ENCODE measurements at regions not wholly inside any gene's neighbourhood (a gene's known extent, or its start where the extent isn't known, plus 50 kb on each side); places are given as distances from the start of the nearest gene placed in this dataset.

DNA sequence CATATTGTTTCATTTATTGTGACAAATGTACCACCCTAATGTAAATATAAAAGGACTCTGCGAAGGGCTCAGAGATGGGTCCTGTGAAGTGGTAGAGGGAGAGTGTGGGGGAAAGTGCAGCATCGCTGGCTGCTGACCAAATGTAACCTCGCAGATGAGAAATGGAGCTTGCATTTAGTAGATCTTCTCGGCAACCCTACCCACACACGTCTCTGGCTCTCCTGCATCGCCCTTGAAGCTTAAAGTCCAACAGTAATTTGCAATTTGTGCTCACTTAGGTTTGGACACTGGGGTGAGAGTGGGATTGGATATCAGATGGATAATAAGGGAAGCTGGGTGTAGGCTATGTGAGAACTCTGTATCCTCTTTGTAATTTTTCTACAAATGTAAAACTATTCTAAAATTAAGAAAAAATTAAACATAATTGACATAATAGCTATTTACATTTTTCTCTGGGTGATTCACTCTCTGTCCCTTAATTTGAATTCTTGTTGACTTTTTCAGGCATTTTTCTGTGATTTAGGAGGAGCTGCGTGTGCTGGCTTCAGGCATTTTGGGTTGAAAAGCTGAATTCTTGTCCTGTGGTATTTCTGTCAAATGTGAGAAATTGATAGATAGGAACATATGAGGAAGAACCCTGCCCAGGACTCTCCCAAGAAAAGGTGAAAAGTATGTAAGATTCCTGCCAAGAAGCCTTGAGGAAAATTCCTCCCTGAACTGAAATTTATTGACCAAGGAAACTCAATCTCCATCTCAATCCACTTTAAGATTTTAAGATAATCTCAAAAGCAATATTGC lies 524.7 kb upstream of the MCTP2 start:
- no peak for DNase-seq

DNA sequence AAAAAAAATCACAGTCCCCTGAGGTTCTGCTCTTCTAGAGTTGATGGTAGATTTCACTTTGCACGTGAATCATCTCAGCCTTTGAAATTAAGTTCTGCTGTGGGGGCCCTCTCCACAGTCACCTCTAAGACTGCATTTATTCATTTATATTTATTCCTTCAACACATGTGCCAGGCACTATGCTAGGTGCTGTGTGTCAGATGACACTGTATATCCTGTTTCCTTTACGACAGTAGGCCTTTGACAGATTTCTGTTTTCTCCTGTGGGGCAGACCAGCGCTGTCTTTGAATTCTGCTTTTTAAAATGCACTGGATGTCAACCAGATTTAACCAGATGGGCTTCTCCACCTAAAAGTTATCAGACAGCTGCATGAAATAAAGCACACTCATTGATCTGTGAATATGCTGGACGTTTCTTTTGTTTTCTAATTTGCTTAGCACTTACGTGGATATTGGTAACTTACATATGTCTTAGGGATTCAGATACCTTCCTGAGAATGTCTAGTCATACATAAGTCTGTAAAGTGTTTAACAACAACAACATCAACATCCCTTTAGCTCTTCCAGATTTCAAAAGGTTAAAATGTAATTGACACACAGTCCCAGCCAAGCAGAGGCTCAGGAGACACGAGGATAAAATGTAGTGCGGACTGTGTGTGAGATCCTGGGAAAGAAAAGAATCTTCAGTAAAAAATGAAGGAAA lies 525.5 kb upstream of the MCTP2 start:
- no peak for DNase-seq

DNA sequence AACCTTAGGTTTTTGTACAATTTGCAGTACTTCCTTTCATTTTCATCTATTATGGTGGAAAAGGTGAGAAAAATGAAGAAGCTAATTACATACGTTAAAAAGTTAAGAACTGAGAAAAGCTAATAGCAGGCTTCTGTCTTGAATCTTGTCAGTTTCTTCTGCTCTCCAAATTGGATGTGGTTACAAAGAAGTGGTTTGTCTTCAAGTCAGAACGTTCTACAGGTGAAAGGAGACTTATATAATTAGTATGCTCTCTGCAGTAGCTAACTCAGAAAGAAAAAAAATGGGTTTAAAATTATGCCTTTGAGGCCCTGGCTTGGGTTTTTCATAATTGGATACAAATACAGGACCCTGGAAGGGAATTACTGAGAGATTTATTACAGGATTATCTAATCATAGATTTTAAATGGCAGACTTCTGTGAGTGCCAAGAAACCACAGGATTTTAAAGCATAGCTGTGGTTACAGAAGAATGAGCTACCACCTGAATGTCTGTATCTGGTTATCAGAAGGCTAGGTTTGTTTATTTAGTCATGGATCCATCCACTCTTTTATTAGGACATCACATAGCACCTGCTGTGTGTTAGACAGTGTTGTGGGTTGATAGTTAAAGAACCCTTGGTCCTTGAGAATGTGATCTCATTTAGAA lies 528.1 kb upstream of the MCTP2 start:
- peak; percentile 58 for DNase-seq

DNA sequence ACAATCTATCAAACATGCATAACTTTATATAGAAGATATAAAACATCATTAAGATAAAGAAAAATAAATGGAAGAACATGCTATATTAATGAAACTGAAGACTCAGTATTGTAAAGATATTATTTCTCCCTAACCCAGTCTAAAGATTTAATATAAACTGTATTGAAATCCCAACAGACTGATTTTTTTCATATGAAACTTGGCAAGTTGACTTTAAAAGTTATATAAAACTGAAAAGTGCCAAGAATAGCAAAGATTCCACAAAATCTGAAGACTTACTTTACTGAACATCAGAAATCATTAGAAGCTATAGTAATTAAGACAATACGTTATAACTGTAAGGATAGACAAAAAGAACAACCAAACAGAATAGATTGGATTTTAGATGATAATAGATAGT lies 531.3 kb upstream of the MCTP2 start:
- no peak for DNase-seq

DNA sequence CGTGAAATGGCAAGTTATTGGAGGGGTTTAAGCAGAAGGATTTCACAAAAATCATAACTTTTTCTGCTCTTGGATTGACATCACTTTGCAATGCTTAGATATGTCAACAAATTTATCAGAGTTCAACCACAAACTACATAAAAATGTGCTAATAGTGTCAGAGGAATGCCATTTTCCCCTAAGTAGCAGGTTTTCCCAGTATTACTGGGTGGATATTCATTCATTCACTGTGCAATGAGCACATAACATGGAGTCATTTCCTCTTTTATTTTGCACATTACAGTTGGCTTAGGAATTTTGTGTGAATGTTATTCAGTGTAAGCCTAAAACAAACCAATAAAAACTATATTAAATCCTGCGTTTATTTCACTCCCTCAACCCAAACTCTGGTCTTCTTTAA lies 537.3 kb upstream of the MCTP2 start:
- DNase-seq = no peak

DNA sequence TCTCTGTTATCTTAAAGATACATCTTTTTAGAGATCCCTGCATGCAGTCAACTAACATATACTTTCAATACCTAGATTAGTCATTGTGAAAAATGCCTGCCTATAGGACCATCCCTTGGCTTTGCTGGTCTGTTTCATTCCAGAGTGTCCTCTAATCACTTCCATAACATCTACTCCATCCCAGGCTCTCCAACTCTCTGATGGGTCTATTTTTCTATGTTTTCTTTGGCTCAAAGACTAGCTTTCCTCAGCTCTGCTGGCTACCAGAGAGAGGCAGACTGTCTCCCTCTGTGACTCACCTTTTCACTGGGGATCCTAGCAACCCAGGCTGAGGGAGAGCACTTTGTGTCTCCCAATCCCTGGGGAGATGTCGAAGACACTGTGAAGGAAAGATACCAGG lies 547.7 kb upstream of the MCTP2 start:
- no peak for DNase-seq

DNA sequence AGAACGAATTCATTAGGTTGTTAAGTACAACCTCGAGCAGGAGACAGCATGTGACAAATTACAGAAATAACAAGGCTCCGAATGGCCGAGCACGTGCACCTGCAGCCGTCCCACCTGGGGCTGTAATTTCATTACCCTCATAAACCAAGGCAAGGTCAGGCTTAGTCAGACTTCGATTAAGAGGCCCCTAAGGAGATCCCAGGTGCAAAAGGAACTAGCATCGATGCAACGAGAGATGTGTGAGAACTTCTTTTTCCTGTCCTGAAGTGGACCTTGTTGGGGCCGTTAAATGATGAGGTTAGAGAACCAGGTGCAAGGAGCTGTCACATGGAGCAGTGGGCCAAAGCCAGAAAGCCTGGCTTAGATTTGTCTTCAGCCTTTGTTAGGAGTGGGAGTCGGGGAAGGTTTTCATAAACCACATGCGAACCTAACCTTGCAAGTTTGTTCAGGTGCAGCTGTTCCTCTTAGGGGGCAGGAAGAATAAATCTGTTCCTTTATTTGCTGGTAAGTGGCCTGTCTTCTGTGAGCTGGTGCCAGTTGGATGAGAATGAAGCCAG lies 559.9 kb upstream of the MCTP2 start:
- no peak for DNase-seq

DNA sequence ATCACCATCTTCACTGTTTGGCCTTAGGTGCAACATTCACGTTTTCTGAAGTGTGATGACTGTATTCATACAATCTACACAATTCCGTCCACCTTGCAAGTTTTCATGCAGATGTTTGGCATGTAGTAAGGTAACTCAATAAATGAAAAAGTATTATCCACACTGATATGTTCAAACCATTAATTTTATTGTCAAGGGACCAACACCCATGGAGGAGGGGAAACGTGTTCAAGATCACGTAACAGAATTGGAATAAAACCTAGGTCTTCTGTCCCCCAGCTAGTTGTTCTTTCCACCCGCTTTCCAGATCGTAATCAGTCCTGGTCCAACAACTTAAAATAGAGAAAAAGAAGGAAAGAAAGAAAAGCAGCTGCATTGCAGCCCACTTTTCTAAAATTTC lies 560.4 kb upstream of the MCTP2 start:
- DNase-seq = no peak

DNA sequence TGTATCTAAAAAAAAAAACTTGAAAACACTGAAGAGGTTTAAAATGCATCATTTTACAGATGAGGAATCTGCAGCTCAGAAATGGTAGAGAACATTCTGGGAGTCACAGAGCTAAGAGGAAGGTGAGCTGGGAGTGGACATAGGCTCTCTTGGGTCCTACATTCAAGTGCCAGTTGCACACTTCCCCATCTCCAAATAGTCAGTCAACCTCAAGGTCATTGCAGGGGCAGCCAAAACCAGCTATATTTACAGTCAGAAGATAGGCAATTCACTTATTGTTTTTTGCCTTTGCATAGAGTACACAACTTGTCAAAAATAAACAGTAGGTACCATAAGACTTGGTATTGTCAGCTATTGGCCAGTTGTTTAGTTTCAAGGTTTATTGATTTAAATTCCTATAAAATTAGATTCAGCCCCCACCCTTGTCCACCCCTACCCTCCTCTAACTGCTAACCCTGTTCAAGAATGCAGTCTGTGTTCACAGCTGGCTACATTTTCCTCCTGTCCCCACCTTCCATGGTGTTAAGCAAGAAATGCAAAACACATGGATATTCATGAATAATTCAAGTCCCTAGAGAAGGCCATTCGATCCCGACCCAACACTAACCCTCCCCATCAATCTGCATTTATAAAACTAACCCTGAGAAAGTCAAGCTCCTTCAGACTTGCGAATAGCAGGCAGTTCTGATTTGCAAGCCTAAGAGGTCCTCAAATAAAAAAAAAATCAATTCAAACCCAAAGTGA lies 567.0 kb upstream of the MCTP2 start:
- no peak for DNase-seq

DNA sequence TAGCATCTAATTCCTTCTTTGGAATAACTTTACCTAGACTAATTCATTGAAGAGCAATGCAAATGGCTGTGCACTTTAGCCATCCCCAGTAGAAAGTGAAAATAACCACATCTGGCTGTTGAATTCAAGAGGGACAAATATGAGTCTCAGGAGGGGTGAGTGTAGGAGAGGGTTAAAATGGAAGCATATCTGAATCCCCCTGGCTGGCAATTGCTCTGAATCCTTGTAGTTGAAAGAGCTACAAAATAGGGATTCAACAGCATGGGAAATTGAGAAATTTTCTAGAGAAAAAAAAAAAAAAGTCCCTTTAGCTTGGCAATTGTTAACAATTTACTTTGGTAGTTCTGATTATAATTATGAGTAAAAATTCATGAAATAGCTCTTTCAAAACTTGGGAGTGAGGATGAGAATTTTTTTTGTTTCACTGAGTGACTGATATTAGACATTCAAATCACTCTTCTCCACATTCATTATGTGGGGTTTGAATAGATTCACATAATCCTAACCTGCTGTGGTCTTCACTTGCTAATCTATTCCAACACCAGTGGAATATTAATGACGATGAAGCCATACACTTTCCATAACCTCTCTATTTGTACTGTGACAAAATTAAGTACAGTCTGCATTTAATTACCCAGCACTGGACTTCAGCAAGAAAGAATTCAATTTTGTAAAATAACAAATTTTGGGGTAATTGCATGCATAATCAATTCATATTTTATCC lies 569.0 kb upstream of the MCTP2 start:
- no peak for DNase-seq

DNA sequence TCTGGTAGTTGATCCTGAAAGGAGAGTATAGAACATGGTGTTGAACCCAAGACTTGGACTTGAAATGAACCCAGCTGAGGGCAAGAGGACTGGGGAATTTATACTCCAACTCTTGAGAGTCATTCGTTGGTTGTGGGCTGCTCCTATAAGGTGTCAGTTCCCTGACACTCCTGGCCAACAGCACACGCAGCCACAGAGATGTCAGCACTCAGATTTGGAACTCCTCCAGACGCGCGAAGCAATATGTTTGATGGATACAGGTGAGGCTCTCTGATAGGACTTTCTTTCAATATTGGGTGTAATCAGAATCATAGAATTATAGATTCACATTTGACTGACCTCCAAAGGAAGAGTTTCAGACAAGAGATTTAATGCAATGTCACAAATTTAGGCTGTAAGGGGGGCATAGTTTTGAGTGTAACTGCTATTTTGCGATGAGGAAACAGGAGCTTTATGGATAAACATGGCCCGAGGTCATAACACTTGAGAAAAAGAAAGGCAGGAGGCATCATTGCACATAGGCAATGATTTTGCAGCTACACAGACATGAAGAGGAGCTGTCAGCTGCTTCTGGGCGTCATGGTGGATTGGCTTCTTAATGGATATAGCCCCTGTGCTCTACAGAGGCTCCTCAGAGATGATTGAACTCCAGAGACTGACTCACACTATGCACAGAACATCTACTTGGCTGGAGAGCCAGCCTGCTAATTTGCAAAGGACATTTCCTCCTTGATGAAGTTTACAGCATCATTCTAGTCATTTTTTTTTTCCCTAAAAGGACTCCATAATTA lies 569.2 kb upstream of the RGMA start:
- DNase-seq = peak; percentile 19

DNA sequence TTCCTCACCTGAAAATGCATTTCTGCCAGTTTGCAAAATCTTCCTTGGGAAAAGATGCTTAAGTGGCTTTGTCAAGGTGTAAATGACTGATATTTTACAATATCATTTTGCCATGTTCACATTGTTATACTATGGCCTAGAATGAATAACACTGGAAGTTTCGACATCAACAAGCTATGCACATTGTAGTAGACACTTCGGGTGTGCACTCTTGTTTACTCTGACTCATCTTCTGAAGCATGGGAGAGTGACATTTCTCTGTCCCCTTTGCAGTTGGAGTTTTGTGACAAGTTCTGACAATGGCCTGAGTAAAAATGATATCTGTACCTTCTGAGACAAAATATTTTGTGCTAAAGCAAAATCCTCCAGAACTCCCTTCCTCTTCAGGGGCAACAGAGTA lies 567.0 kb upstream of the RGMA start:
- DNase-seq = no peak

DNA sequence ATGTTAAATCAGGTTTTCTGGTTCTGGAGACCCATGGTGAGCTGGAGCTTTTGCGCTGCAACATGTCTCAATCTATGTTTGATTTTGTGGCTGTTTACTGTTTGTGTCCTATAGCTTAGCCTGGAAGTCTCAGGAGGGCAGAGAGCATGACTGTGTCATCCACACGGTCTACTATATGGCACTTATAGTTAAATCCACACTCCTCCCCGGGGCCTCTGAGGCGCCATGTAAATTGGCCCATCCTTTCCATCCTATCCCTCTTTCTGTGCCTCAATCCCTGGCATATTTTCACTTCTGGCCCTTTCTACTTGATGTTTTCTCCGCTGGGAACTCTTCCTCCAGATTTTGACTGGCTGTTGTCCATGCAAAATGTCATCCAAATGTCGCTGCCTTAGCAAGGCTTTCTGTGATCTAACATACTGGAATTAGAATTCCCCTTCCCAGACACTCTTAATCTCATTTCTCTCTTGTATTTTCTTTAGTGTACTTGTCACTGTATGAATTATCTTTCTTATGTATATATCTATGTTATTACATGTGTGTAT lies 560.8 kb upstream of the RGMA start:
- no peak for DNase-seq

DNA sequence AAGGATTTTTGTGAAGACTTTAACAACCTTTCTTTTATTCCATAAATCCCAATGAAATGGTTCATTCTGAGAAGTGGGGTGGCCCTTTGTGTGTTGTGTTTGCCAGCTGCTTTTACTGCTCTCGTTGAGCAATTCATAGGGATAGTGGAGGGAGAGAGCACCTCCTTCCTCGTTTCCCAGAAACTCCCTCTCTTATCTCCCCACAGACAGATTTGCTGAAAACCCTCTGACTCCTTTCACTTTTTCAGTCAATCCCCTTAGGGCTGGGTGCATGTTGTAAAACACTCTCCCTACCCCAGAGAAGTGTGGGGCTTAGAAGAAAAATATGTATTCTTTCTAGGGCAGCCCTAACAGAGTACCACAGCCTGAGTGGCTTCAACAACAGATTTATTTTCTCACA lies 557.2 kb upstream of the RGMA start:
- DNase-seq = no peak

DNA sequence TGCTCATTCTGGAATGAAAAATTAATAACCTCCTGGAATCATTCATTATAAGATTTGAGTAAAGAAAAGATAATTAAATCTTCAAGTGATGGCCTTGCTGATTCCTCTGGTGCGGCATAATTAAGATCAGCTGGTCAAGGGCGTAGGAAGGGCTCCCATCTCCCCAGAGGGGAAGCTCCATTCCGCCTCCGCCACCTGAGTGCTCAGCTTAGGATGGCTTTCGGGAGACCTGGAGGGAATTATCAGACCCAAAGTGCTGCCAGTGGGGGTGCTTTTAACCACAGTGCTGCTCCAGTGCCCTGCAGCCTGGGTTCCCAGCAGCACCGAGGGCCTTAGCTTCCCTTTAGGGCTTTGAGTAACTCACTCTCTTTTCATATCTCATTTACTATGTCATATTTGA lies 556.6 kb upstream of the RGMA start:
- DNase-seq = no peak

DNA sequence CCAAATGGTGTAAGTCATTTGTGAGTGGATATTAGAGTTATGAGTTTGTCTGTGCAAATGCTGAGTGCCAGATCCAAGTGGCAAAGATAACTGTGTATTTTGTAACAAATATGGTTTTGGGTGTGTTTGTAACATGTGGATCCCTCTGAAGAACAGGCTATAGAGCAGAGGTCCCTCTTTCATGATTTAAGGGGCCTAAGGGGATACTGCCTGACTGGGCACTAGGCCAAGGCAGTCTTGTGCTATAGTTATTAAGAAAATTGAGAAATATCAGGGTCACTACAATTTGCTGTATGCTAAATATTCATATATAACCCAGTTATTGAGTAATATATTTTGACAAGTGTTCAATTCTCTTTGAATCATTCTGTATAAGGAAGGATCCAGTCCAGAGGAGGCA lies 555.6 kb upstream of the RGMA start:
- no peak for DNase-seq

DNA sequence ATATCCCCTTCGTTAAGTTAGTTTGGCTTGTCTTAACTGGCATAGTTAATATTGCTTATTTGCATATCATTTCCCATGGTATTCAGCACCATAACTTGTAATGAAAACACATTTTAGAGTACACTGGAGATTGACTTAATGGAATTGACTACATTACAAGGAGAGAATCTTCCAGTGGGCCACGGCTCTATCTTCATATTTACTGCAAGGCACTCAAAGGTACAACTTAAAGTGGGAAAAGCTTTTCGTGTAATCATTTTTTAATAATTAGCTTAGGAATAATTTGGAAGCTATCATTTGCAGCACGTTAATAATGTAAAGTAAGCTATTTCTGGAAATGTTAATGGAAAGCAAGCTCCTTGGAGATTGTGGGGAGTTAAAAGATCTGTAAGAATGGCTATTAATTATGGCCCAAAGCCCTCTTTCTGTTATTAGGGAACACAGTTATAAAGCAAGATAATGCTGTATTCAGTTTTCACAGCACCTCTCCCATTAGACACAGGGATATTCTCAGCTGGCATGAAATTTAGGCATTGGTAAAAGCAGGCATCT lies 551.5 kb upstream of the RGMA start:
- DNase-seq = no peak

DNA sequence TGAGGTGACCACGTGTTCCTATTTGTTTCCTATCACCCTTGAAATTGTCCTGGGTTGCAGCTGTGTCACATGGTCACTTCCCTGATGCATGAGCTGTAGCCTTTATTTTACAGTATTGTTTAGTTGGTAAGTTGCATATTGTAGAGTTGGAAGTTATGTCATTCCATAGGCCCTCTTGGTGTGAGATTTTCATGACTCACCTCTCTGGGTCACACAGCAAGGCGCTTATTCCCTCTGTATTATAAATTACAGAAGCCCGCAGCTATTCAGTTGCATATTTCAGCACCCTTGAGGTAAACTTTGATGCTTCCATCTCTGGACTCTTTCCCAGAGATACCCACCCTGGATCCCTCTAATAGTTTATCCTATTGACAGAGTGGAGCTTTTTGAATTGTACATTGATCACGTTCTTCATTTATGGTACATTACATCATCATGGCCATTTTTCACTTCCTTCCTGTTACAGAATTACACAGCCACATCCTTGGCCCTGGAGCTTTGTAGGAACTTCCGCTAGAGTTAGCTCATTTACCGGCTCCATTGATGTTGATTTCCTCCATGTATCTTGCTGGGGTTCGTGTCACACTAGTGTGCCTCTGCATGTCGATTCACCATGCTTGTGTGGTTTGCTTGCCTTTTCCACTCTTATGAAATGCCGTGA lies 543.1 kb upstream of the RGMA start:
- no peak for DNase-seq

DNA sequence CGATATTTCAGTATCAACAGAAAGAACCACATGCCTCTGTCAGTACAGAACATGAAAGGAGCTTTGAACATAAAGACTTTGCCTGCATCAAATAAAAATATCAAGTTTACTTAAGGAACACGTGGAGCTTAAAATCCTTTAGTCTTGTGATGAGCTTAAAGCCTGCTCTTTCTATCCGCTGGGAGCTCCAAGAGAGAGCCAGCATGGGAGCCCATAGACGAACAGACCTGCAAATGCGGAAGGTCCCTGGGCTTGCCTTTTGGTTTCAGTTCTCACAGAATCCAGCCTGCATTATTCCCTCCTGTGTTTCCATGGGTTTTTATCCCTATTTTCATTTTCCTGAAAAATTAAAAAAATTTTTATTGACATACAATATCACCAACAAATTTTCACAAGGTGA lies 530.6 kb upstream of the RGMA start:
- DNase-seq = no peak

DNA sequence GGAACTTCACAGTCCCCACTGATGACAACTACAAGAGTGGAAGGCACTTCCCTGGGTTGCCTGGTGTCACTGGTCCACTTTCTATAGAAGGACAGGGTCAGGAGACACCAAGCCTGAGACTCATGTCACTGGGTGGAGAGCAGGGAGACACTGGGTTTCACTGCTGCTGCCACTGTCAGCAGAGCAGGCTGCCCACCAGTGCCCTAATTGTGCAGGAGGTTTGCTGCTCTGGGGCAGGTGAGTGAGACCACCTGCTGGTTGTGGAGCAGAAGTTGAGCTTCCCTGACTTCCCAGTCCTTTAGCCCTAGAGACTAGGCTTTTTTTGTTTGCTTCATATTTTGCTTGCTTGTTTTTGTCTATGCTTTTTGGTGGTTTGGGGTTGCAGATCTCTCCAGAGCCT lies 528.4 kb upstream of the RGMA start:
- DNase-seq = no peak

Data from NCI-H2227 treated with DMSO at 0.1 percent for 48 hours (cell line).